HG02885 (cell line): ENCODE measurements at regions not wholly inside any gene's neighbourhood (a gene's known extent, or its start where the extent isn't known, plus 50 kb on each side); places are given as distances from the start of the nearest gene placed in this dataset.

Source experiments
- ATAC-seq: cut with Tn5 transposase; IDR thresholded peaks from one replicate; pipeline ENCODE4 v1.9.1; 2021; ENCODE audit warnings: mild to moderate bottlenecking; ENCODE audit not compliant: unreplicated experiment, poor library complexity

DNA sequence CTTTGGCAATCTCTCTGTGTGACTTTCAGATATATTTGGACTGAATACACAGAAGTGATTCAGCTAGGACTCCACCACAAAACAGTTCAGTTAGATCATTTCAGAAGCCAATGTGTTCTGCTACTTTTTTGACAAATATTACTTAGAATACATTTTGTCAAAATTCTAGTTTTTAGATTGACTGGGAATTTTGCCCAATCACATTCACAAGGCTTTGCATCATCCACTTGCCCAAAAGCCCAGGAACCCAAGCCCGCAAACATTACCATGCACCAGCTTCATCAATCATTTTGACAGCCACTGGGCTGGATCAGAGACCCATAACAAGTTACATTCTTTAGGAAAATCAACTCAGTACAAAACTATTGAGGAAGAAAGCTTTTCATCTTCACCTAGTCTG lies 256.6 kb upstream of the NDST3 start:
- ATAC-seq = no peak

DNA sequence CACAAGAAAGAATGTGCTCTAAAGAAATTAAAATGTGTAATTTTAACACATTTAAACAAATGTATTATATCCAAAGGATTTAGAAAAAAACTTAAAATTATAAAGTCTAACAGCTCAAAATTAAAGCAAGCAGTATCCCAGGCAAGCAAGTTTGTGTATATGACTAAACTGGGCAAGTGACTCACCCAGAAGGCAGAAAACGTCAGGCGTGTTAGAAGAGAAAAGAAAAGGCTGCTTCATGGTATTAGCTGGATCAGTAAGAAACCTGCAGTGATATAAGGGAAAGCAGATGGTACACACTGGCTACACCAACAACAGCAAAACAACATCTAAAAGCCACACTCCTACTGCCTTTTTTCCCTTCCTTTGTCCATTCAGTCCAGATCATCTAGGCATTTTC lies 250.6 kb upstream of the NDST3 start:
- ATAC-seq = no peak

DNA sequence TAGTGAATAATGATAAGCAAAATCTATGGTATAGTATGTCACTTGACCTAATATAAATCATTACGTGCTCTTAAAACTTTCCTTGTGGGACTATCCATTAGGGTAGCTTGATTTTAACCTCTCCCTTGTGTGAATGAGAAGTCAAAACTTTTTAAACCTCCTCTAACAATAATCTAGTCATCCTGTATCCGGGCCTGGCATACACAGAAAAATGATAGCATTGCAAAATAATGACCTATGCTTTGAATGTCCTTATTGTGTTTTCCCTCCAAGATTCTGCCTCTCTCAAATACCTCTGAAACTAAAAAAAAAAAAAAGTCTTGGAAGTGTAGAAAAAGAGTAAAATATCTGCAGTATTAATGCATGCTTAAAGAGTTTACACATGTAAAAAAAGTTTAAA lies 250.0 kb upstream of the NDST3 start:
- ATAC-seq = no peak

GRCh38 chr4:117786566-117786965 lies 247.7 kb upstream of the NDST3 start:
- ATAC-seq = no peak

DNA sequence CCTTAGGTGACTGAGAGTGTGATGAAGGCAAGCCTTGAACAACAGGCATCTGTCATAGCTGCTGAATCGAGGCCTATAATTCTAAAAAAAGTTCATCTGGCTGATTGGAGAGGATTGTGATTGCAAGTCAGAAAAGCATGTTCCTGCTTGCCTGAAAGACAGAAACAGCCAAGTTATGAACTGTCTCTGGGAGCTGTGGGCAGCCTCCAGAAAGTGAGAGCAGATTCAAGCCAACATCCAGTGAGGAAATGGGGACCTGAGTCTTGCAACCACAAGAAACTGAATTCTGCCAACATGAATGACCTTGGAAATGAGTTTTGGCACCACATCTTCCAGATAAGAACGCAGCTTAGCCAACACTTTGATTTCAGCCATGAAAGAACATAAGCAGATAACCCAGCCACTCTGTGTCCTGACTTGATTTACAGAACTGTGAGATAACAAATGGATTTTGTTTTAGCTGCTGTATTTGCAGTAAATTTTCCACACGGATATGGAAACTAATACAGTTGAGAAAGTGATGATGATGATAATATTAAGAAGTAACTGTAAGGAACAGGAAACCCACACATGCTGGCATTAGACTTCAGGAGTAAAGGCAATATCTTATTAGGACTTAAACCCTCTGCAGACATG lies 240.3 kb upstream of the NDST3 start:
- ATAC-seq = no peak

- no peak for ATAC-seq
Measured at GRCh38 chr4:117796677-117797076, 237.6 kb upstream of the NDST3 start.

DNA sequence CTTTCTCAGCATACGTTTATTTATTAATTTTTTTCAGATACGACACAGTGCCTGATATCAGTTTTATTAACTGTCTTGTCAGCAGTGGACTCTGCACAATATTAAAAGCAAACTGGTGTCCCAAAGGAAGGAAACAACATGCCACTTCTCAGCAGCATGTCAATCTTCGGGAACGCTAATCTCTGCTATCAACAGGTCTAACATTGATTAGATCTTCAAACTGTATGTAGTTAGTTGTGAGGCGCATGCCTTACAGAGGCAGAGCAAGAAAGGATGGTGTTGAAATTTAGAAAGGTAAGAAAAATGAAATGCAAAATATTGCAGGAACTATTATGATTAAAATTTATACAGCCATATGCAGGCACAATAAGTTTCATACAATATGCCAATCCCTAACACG lies 233.7 kb upstream of the NDST3 start:
- ATAC-seq = no peak

DNA sequence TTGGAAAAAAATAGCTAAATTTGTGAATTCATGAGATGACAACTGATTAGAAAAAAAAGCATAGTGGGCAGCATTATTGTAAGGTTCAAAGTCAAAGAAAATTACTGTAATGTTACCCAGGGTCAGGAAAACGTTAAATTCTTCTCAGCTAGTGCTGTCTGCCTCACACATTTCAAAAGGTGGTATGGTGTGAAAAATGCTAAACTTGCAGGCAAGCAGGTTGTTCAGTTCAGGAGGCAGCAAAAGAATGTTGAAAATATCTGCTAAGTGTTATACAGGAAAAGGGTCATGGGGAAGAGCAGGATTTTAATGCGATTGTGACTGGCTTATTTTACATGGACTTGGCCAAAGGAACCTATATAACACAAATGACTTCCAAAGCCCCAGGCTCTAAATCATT lies 232.5 kb upstream of the NDST3 start:
- ATAC-seq = no peak

DNA sequence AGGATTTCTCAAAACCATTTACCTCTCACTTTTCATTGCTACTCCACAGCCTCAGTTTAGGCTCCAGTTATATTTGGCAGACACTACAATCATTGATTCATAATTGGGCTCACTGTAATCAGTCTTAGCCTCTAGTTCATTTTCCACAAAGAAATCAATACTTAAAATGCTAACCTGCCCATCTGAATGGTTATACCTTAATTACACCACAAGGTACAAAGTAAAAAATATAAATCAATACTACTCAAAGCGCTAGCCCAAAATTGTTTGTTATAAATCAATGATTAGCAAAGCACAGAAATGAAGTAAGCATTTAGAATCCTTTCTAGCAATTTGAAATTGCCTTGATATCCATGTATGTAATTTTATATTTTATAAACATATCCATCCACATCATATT lies 222.6 kb upstream of the NDST3 start:
- no peak for ATAC-seq

GRCh38 chr4:117814277-117815246 lies 219.7 kb upstream of the NDST3 start:
- ATAC-seq = no peak

GRCh38 chr4:117817301-117817700 lies 217.0 kb upstream of the NDST3 start:
- ATAC-seq = no peak

DNA sequence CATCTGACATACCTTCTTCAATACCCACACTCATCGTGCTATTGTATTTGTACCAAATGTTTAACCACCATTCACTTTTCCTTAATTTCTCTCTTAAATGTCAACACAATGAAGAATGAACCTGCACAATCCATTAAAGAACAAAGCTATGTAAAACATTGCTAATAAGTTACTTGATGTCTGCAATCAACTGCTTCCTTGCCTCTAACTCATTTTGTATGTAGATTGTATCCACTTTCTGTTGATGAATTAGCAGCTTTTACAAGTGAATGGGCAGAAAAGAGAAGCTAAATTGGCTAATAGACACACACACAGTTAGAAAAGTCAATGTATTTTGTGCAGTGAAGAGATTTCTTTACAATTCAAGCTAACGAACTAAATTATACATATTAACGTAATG lies 212.5 kb upstream of the NDST3 start:
- ATAC-seq = no peak

DNA sequence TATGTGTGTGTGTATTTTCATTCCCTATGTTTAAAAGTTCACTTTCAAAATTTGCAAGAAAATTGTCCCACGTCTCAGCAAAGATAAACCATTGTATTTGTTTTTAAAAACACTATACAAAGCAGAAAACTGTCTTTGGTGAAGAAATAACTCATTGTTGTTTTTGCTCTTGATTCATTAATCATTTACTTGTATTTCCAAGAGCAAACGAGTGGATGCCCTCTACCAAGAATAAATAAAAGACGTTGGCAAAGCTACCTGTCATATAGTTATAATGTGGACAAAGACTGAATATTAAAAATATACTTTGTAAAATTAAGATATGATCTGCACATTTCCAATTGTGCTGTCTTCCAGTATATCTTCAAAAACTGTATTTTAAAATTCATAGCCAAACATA lies 210.9 kb upstream of the NDST3 start:
- no peak for ATAC-seq

GRCh38 chr4:117825600-117825999 lies 208.7 kb upstream of the NDST3 start:
- ATAC-seq = no peak

DNA sequence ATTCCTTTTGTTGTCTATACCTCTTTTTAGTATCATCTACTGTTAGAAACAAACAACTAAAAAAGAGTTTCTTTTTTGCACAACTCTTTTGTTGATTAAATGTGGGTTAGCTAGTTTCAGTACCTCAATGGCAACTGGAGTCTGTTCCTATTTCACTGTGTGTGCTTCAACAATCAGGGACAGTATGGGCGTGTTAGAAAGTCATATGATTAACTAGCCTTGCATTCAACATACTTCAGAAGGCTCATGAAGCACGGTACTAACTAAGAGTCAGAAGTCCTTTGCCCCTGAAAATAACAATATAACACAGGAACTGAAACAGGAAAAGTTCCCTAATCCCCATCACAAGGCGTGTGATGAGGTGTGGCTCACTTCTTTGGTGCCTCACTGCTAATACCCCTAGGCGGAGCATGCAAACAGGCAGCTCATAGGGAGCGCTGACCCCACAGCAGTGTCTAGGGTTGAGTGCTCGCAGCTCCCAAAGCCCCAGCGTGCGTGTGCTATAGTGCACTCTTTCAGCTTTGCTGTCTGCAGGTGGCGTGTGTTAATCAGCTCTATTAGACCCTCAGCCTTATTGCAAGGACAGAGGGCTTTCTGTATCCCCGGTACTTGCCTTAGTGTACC lies 203.1 kb upstream of the NDST3 start:
- no peak for ATAC-seq

GRCh38 chr4:117835566-117835965 lies 198.7 kb upstream of the NDST3 start:
- ATAC-seq = no peak

- ATAC-seq = no peak
Measured at GRCh38 chr4:117844594-117844993, 189.7 kb upstream of the NDST3 start.

DNA sequence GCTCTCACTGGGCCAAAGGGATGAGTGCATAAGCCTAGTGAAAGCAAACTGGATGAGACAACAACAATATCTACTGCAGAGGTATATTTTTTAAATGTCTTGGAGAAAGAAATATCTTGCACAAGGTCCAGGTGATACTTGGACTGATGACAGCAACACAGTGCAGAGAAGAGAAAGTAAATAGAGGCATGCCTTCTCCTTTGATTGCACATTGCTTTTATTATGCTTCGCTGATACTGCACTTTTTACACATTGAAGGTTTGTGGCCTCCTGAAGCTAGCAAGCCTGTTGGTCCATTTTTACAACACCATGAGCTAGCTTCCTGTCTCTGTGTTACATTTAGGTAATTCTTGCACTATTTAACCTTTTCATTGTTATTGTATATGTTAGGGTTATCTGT lies 189.0 kb upstream of the NDST3 start:
- no peak for ATAC-seq

GRCh38 chr4:117847849-117848248 lies 186.4 kb upstream of the NDST3 start:
- no peak for ATAC-seq

DNA sequence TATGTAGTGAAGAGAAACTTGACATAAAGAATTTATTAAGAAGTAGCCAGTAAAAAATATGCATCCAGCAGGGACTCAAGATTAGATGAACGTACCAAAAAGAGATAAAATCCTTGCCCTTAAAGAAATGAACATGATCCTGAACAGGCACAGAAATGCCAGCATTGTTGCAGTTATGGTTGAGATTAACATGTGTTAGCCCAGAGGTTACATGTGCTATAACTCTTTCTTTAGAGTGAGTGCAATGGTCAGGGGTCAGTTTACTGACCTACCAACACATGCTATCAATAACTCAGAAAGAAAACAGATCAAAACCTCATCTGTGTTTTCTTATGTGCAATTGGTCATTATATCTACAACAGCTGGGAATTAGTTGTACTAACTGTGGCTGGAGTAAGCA lies 166.1 kb upstream of the NDST3 start:
- no peak for ATAC-seq

GRCh38 chr4:117873779-117874178 lies 160.5 kb upstream of the NDST3 start:
- no peak for ATAC-seq
